DOHH2 (cell line): ENCODE measurements at regions not wholly inside any gene's neighbourhood (a gene's known extent, or its start where the extent isn't known, plus 50 kb on each side); places are given as distances from the start of the nearest gene placed in this dataset.

ENCODE experiments used
- CTCF ChIP-seq: fragments of 200-600 bp; sonication (generic); IDR thresholded peaks from one replicate; pipeline ENCODE4 v1.5.1; 2014; ENCODE audit warnings: antibody characterized with exemption, mild to moderate bottlenecking, low read depth, low read length; ENCODE audit not compliant: poor library complexity, severe bottlenecking
- EZH2phosphoT487 ChIP-seq: fragments of 200-600 bp; sonication (generic); IDR thresholded peaks from 2 replicates; pipeline ENCODE4 v1.6.1; 2017; ENCODE audit warnings: borderline replicate concordance, mild to moderate bottlenecking, antibody characterized with exemption, low read length, moderate library complexity, mixed read lengths

DNA sequence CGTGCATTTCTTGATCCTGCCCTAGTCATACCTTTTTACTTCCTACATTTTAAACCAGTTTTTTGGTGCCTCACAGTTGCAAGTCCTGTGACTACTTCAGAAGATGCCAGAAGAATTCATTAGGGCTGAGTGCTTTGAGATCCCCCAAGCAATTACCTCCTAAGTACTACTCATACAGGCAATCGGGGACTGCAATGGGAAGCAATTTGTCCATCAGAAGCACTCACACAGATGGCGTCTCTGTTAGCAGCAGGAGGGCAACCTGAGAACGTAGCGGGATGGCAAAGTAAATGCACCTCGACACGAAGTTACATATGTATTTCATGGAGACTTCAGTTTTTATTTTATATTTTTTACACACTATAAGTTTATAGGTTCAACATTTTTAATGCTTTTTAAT, 188.3 kb downstream of the CAPZA3 start:
- TF ChIP-seq CTCF (no peak), EZH2phosphoT487 (no peak)
